ENCODE measurements at regions not wholly inside any gene's neighbourhood (a gene's known extent, or its start where the extent isn't known, plus 50 kb on each side); places are given as distances from the start of the nearest gene placed in this dataset.

DNA sequence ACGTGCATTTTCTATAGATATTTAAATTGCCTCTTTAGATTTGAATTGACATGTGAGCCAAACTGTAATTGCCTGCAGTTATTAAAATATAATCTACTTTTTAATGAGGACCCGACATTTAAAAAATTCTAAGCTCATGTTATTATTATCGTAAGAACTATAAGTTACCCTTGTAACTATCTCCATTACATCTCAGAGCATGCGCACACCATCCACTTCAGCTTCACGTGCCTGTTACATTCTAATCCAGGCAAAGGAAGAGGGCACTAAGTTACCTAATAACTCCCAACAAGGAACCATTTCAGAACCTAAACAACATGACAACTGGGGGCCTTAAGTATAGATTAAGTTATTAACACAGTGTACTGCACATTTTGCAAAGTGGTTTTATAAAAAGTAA, 509.0 kb upstream of the DPP6 start:
- TF ChIP-seq ESRRA (CRISPR knock-in tag; IDR thresholded peaks at IDR 0.05; ENCODE audit: borderline replicate concordance) (no peak), SP1 (CRISPR knock-in tag; conservative IDR thresholded peaks at IDR 0.05) (no peak), ZNF423 (CRISPR knock-in tag; IDR thresholded peaks at IDR 0.05) (no peak), FOXJ3 (CRISPR knock-in tag; IDR thresholded peaks at IDR 0.05; ENCODE audit: borderline replicate concordance) (no peak), TEAD4 (CRISPR knock-in tag; IDR thresholded peaks at IDR 0.05) (no peak), TEAD1 (CRISPR knock-in tag; IDR thresholded peaks at IDR 0.05) (no peak), SMAD3 (CRISPR knock-in tag; IDR thresholded peaks at IDR 0.05; ENCODE audit: borderline replicate concordance) (no peak), NFYB (CRISPR knock-in tag; conservative IDR thresholded peaks at IDR 0.05; ENCODE audit: low read depth) (no peak), FOXK1 (CRISPR knock-in tag; IDR thresholded peaks at IDR 0.05) (no peak)
- TF ChIP-seq, protein P1, sequence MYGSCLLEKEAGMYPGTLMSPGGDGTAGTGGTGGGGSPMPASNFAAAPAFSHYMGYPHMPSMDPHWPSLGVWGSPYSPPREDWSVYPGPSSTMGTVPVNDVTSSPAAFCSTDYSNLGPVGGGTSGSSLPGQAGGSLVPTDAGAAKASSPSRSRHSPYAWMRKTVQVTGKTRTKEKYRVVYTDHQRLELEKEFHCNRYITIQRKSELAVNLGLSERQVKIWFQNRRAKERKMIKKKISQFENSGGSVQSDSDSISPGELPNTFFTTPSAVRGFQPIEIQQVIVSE (CRISPR knock-in tag; IDR thresholded peaks at IDR 0.05; ENCODE audit: borderline replicate concordance): no peak
- TF ChIP-seq, protein P2, sequence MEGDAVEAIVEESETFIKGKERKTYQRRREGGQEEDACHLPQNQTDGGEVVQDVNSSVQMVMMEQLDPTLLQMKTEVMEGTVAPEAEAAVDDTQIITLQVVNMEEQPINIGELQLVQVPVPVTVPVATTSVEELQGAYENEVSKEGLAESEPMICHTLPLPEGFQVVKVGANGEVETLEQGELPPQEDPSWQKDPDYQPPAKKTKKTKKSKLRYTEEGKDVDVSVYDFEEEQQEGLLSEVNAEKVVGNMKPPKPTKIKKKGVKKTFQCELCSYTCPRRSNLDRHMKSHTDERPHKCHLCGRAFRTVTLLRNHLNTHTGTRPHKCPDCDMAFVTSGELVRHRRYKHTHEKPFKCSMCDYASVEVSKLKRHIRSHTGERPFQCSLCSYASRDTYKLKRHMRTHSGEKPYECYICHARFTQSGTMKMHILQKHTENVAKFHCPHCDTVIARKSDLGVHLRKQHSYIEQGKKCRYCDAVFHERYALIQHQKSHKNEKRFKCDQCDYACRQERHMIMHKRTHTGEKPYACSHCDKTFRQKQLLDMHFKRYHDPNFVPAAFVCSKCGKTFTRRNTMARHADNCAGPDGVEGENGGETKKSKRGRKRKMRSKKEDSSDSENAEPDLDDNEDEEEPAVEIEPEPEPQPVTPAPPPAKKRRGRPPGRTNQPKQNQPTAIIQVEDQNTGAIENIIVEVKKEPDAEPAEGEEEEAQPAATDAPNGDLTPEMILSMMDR (IDR thresholded peaks at IDR 0.05): no peak
- TF ChIP-seq, protein P3, sequence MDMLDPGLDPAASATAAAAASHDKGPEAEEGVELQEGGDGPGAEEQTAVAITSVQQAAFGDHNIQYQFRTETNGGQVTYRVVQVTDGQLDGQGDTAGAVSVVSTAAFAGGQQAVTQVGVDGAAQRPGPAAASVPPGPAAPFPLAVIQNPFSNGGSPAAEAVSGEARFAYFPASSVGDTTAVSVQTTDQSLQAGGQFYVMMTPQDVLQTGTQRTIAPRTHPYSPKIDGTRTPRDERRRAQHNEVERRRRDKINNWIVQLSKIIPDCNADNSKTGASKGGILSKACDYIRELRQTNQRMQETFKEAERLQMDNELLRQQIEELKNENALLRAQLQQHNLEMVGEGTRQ (CRISPR knock-in tag; IDR thresholded peaks at IDR 0.05): no peak
- TF ChIP-seq, protein P4, sequence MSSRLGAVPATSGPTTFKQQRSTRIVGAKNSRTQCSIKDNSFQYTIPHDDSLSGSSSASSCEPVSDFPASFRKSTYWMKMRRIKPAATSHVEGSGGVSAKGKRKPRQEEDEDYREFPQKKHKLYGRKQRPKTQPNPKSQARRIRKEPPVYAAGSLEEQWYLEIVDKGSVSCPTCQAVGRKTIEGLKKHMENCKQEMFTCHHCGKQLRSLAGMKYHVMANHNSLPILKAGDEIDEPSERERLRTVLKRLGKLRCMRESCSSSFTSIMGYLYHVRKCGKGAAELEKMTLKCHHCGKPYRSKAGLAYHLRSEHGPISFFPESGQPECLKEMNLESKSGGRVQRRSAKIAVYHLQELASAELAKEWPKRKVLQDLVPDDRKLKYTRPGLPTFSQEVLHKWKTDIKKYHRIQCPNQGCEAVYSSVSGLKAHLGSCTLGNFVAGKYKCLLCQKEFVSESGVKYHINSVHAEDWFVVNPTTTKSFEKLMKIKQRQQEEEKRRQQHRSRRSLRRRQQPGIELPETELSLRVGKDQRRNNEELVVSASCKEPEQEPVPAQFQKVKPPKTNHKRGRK (CRISPR knock-in tag; IDR thresholded peaks at IDR 0.05; ENCODE audit: borderline replicate concordance): no peak

Measured in WTC11 (cell line).